Muscle of leg (tissue), 3 donors: ENCODE measurements at regions not wholly inside any gene's neighbourhood (a gene's known extent, or its start where the extent isn't known, plus 50 kb on each side); places are given as distances from the start of the nearest gene placed in this dataset.
A peak's percentile ranks its signal among the peaks of the same experiment; 100 is the strongest.

Source experiments
- DNase-seq: peaks from one replicate; pipeline ENCODE4 v3.0.0; 2013
- H3K27ac ChIP-seq: one replicate; pipeline ENCODE4 v1.5.1; 2013; ENCODE audit warnings: mild to moderate bottlenecking, low read length, control low read depth
- H3K27me3 ChIP-seq: one replicate; pipeline ENCODE4 v1.6.1; 2013; ENCODE audit warnings: low read length; ENCODE audit not compliant: control insufficient read depth, insufficient read depth
- H3K36me3 ChIP-seq: one replicate; pipeline ENCODE4 v1.6.1; 2013; ENCODE audit warnings: low read length; ENCODE audit not compliant: control insufficient read depth, insufficient read depth
- H3K4me1 ChIP-seq: one replicate; pipeline ENCODE4 v1.6.1; 2013; ENCODE audit warnings: low read length; ENCODE audit not compliant: control insufficient read depth, insufficient read depth
- H3K4me3 ChIP-seq: one replicate; pipeline ENCODE4 v1.5.1; 2013; ENCODE audit warnings: low read length, control low read depth
- H3K9me3 ChIP-seq: replicated peaks from 2 replicates; pipeline ENCODE4 v1.6.1; 2013; ENCODE audit warnings: low read depth, low read length; ENCODE audit not compliant: control insufficient read depth
- WGBS: methylation state at CpG from one replicate; pipeline ENCODE4 v1.1.5; 2013; ENCODE audit warnings: missing lambda C conversion rate; ENCODE audit not compliant: insufficient coverage; 5-methylcytosine and 5-hydroxymethylcytosine counted together

DNA sequence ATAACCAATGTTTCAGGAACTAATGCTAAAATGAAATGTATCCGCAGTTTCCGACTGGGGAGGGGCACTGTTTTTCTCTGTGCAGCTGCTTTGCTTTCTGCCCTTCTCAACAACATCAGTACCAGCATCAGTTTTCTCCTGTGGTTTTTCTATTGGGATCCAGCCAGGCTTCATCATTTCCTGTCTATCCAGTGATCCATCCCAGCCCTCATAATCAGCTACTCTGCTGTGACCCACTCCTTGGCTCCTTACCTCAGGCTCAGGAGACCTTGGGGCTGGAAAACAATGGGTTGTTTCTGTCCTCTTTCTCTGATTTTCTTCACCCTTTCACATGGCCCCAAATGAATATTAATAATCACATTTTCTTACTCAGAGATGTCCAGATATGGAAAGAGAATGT lies 222.2 kb upstream of the DKK2 start:
- WGBS, result 60% methylated on average over 1 of the region's 2 CpGs
- H3K27ac ChIP-seq, result no peak overlapping the region
- no peaks in the 10 kb centered on the region for H3K9me3 ChIP-seq
- H3K4me3 ChIP-seq, result no peak overlapping the region
- DNase-seq, result peak; percentile 15
- no peaks in the 10 kb centered on the region for H3K36me3 ChIP-seq
- H3K27me3 ChIP-seq, result no peaks in the 10 kb centered on the region
- no peaks in the 10 kb centered on the region for H3K4me1 ChIP-seq

GRCh38 chr4:107255596-107255995 lies 219.5 kb upstream of the DKK2 start:
- DNase-seq, result no peak
- WGBS, result no CpG with 5 or more reads among the region's 2 CpGs
- no peaks in the 10 kb centered on the region for H3K9me3 ChIP-seq

DNA sequence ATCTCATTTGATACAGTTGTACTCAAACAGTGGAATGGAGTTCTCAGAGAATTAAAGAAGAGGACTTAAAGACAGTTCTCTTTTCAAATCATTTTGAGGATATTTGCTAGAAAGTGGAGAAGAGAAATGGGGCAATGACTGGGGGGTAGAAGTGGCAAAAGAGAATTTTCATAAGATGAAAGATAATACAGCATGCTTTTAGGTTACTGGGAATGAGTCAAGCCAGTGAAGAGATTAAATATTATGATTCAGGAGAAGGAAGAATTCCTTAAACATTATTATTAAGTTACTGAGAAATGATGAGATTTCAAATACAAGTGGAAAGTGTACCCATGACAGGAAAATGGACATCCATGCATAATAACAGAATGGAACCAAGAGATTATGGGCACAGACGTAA lies 219.0 kb upstream of the DKK2 start:
- no peak for DNase-seq
- Histone ChIP-seq H3K9me3 (no peaks in the 10 kb centered on the region), H3K36me3 (no peaks in the 10 kb centered on the region), H3K27me3 (no peaks in the 10 kb centered on the region), H3K4me1 (no peaks in the 10 kb centered on the region), H3K27ac (no peak overlapping the region), H3K4me3 (no peak overlapping the region)
- no CpG with 5 or more reads among the region's 1 CpG for WGBS

More at GRCh38 chr4:107255596-107255995, 219.5 kb upstream of the DKK2 start:
- Histone ChIP-seq H3K27me3 (no peaks in the 10 kb centered on the region), H3K36me3 (no peaks in the 10 kb centered on the region), H3K4me1 (no peaks in the 10 kb centered on the region), H3K4me3 (no peak overlapping the region), H3K27ac (no peak overlapping the region)

GRCh38 chr4:107253579-107254068 lies 217.5 kb upstream of the DKK2 start:
- no peaks in the 10 kb centered on the region for H3K36me3 ChIP-seq
- no peak overlapping the region for H3K4me3 ChIP-seq
- no peak for DNase-seq
- H3K4me1 ChIP-seq, result no peaks in the 10 kb centered on the region
- H3K27ac ChIP-seq, result no peak overlapping the region
- no CpG with 5 or more reads among the region's 3 CpGs for WGBS
- H3K27me3 ChIP-seq, result no peaks in the 10 kb centered on the region
- no peaks in the 10 kb centered on the region for H3K9me3 ChIP-seq

DNA sequence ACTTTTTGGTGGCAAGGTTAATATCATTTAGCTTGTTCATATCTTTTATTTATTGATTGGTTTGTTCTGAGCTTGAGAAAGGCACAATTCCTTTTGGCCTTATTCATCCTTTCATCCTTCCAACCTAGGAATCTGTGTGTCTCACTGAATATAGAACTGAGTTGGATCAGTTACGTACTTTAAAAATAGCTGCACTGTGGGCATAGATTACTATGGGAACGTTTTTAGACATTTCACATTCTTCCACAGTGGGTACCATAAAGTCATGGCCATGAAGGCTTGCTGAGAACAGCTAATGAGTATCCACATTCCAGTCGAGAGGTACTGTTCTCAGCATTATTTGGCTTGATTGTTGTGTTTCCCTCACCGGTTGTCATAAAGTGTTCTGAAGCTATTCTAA lies 217.0 kb upstream of the DKK2 start:
- Histone ChIP-seq H3K9me3 (no peaks in the 10 kb centered on the region), H3K4me3 (no peak overlapping the region), H3K27me3 (no peaks in the 10 kb centered on the region), H3K36me3 (no peaks in the 10 kb centered on the region), H3K4me1 (no peaks in the 10 kb centered on the region), H3K27ac (no peak overlapping the region)
- DNase-seq, result no peak
- WGBS, result 60% methylated on average over 1 of the region's 4 CpGs

DNA sequence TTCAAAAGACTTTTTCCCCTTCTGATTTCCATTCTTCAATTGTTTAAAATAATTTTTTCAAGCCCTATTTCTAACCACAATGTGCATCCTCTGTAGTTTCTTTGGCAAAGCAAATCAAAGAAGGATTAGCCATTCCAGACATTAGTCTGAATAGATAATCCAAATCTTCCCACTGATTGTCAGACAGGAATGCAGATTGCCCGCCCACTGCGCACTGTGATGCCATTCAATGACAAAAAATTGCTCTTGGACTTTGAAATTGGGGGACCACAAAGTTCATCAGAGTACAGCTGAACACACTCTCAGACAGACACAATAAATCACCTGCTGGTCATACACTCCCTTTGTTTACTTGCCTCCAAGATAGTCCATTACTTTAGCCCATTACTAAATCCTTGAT lies 216.5 kb upstream of the DKK2 start:
- DNase-seq, result no peak
- Histone ChIP-seq H3K27ac (no peak overlapping the region), H3K27me3 (no peaks in the 10 kb centered on the region), H3K4me3 (no peak overlapping the region), H3K9me3 (no peaks in the 10 kb centered on the region), H3K4me1 (no peaks in the 10 kb centered on the region), H3K36me3 (no peaks in the 10 kb centered on the region)
- 94% methylated on average over 2 of the region's 2 CpGs for WGBS

- Histone ChIP-seq H3K36me3 (no peaks in the 10 kb centered on the region), H3K27ac (no peak overlapping the region), H3K27me3 (no peaks in the 10 kb centered on the region), H3K9me3 (no peaks in the 10 kb centered on the region), H3K4me3 (no peak overlapping the region), H3K4me1 (peaks cover 1% of the 10 kb centered on the region)
- DNase-seq, result no peak
- WGBS, result no CpG with 5 or more reads among the region's 3 CpGs
These were observed 212.5 kb upstream of the DKK2 start for GRCh38 chr4:107248571-107248970.

DNA sequence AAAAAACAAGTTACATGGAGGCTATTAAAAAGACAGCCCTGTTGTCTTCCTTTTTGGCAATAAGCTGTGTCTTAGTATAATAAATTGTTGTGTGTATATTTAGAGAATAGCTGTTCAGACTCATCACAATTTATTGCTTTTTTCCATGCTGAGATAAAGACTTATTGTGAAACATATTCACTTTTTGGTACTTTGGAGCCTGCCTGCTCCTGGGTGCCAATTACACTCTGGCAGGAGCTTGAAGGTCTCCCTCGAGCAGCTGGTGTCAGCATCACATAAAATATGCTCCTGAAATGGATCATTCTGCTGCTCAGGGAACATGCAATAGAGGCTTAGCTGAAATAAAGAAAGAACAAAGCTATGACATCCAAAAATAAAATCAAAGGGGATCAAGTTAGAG lies 211.6 kb upstream of the DKK2 start:
- peak; percentile 60 for DNase-seq
- Histone ChIP-seq H3K27ac (no peak overlapping the region), H3K4me1 (peaks cover 6% of the 10 kb centered on the region), H3K27me3 (no peaks in the 10 kb centered on the region), H3K9me3 (no peaks in the 10 kb centered on the region), H3K4me3 (no peak overlapping the region), H3K36me3 (no peaks in the 10 kb centered on the region)
- no CpG with 5 or more reads among the region's 1 CpG for WGBS

DNA sequence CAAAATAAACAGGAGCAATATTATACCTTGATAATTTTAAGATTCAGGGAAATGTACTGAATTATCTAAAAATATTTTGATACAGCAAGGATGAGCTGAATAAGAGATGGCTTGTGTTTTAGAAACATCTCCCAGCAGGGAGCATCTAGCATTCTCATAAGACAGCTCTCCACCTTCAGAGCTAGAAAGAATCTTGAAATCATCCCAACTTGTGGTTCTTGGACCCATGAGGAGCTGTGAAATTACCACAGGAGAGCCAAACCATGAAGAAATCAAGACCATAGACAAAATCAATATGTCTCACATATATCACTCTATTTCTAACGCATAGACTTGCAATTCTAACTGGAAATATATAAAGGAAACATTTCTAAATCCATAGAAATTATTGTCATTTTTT lies 210.6 kb upstream of the DKK2 start:
- Histone ChIP-seq H3K4me3 (no peak overlapping the region), H3K4me1 (peaks cover 6% of the 10 kb centered on the region), H3K27ac (no peak overlapping the region), H3K36me3 (no peaks in the 10 kb centered on the region), H3K27me3 (no peaks in the 10 kb centered on the region), H3K9me3 (no peaks in the 10 kb centered on the region)
- DNase-seq, result no peak
- no CpG with 5 or more reads among the region's 1 CpG for WGBS

- H3K27me3 ChIP-seq, result no peaks in the 10 kb centered on the region
- H3K9me3 ChIP-seq, result no peaks in the 10 kb centered on the region
- peak overlapping the region; percentile 15 for H3K27ac ChIP-seq
- peak; percentile 52 for DNase-seq
- H3K4me3 ChIP-seq, result no peak overlapping the region
- WGBS, result 22% methylated on average over 3 of the region's 4 CpGs
- peaks cover 6% of the 10 kb centered on the region for H3K4me1 ChIP-seq
- no peaks in the 10 kb centered on the region for H3K36me3 ChIP-seq
These were observed 207.1 kb upstream of the DKK2 start for GRCh38 chr4:107243141-107243781.

- no peaks in the 10 kb centered on the region for H3K9me3 ChIP-seq
- no peaks in the 10 kb centered on the region for H3K36me3 ChIP-seq
- H3K4me3 ChIP-seq, result no peak overlapping the region
- H3K27me3 ChIP-seq, result no peaks in the 10 kb centered on the region
- H3K27ac ChIP-seq, result no peak overlapping the region
- no peaks in the 10 kb centered on the region for H3K4me1 ChIP-seq
- DNase-seq, result no peak
These were observed 184.9 kb upstream of the DKK2 start for GRCh38 chr4:107220976-107221375.
